OCI-LY3 (cell line): ENCODE measurements at regions not wholly inside any gene's neighbourhood (a gene's known extent, or its start where the extent isn't known, plus 50 kb on each side); places are given as distances from the start of the nearest gene placed in this dataset.

ENCODE experiments used
- EZH2phosphoT487 ChIP-seq: fragments of 200-600 bp; shearing (Covaris generic); IDR thresholded peaks from 2 replicates; pipeline ENCODE4 v1.6.1; 2018; ENCODE audit warnings: antibody characterized with exemption, mixed run types, low read depth
- TF ChIP-seq, protein P1 (sequence below): fragments of 200-600, 300-600 bp; sonication (generic); IDR thresholded peaks from 2 replicates; pipeline ENCODE4 v1.5.1; 2014; ENCODE audit warnings: antibody characterized with exemption, low read length, low read depth

DNA sequence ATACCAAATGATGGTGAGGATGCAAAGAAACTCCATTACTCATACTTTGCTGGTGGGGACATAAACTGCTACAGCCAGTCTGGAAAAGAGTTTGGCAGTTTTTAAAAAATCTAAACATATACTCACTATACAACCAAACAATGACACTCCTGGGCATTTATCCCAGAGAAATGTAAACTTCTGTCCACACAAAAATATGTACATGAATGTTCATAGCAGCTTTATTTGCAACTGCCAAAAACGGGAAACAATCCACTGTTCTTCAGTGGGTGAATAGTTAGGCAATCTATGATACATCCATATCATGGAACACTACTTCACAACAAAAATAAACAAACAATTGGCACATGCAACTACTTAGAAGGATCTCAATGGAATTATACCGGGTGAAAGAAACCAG is 276.4 kb upstream of the SP8 start:
- TF ChIP-seq, protein P1, sequence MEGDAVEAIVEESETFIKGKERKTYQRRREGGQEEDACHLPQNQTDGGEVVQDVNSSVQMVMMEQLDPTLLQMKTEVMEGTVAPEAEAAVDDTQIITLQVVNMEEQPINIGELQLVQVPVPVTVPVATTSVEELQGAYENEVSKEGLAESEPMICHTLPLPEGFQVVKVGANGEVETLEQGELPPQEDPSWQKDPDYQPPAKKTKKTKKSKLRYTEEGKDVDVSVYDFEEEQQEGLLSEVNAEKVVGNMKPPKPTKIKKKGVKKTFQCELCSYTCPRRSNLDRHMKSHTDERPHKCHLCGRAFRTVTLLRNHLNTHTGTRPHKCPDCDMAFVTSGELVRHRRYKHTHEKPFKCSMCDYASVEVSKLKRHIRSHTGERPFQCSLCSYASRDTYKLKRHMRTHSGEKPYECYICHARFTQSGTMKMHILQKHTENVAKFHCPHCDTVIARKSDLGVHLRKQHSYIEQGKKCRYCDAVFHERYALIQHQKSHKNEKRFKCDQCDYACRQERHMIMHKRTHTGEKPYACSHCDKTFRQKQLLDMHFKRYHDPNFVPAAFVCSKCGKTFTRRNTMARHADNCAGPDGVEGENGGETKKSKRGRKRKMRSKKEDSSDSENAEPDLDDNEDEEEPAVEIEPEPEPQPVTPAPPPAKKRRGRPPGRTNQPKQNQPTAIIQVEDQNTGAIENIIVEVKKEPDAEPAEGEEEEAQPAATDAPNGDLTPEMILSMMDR, result no peak
- no peak for TF ChIP-seq EZH2phosphoT487
